Gastroesophageal sphincter (tissue), 4 donors: ENCODE measurements at regions not wholly inside any gene's neighbourhood (a gene's known extent, or its start where the extent isn't known, plus 50 kb on each side); places are given as distances from the start of the nearest gene placed in this dataset.

Experiments used
- ATAC-seq: fragments of 150-250 bp; one replicate; pipeline ENCODE4 v1.9.1; 2016; ENCODE audit warnings: mild to moderate bottlenecking, moderate library complexity
- H3K27ac ChIP-seq, 4 donors: fragments of 200-600 bp; sonication (generic) in 3 of 4; 1 replicate in 3 of 4; 2 replicates in 1 of 4; pipeline ENCODE4 v1.5.1; 2016 to 2019
- H3K27me3 ChIP-seq: fragments of 200-600 bp; sonication (generic); one replicate; pipeline ENCODE4 v1.5.1; 2019
- H3K36me3 ChIP-seq, 2 donors: fragments of 200-600 bp; sonication (generic); one replicate each; pipeline ENCODE4 v1.5.1; 2019; ENCODE audit warnings: control low read depth in 1 of 2
- H3K4me1 ChIP-seq, 3 donors: fragments of 200-600 bp; sonication (generic); 1 replicate in 2 of 3; 2 replicates in 1 of 3; pipeline ENCODE4 v1.5.1; 2016 to 2019; ENCODE audit warnings: control low read depth in 2 of 3
- H3K4me3 ChIP-seq, 2 donors: fragments of 200-600 bp; sonication (generic); one replicate each; pipeline ENCODE4 v1.5.1; 2019; ENCODE audit warnings: mild to moderate bottlenecking in 1 of 2, moderate library complexity in 1 of 2
- H3K9me3 ChIP-seq, 3 donors: fragments of 200-600 bp; sonication (generic); one replicate each; pipeline ENCODE4 v1.5.1; 2017 to 2019; ENCODE audit warnings: control low read depth in 2 of 3
- EP300 ChIP-seq: sonication (generic); formaldehyde crosslinking; IDR thresholded peaks from one replicate; pipeline ENCODE4 v1.6.1; 2017; ENCODE audit warnings: antibody characterized with exemption, mild to moderate bottlenecking
- POLR2A ChIP-seq, 2 donors: fragments of 450-650 bp; IDR thresholded peaks; one replicate each; pipeline ENCODE4 v1.6.1; 2017; ENCODE audit warnings: antibody characterized with exemption in 2 of 2, mild to moderate bottlenecking in 2 of 2, moderate library complexity in 1 of 2
- POLR2AphosphoS5 ChIP-seq: sonication (generic); formaldehyde crosslinking; IDR thresholded peaks from one replicate; pipeline ENCODE4 v1.6.1; 2017; ENCODE audit warnings: antibody characterized with exemption
- WGBS, 2 donors: methylation state at CpG; one replicate each; pipeline ENCODE4 v1.1.5; 2018; ENCODE audit warnings: low coverage in 1 of 2; 5-methylcytosine and 5-hydroxymethylcytosine counted together
- TF ChIP-seq, protein P1 (sequence below), 4 experiments: fragments of 200-600 bp in 2 of 4; fragments of 450-650 bp in 2 of 4; sonication (generic) in 1 of 4; IDR thresholded peaks; one replicate each; pipeline ENCODE4 v1.5.1; 2017 to 2019; ENCODE audit warnings: antibody characterized with exemption in 4 of 4, mild to moderate bottlenecking in 2 of 4, moderate library complexity in 2 of 4

DNA sequence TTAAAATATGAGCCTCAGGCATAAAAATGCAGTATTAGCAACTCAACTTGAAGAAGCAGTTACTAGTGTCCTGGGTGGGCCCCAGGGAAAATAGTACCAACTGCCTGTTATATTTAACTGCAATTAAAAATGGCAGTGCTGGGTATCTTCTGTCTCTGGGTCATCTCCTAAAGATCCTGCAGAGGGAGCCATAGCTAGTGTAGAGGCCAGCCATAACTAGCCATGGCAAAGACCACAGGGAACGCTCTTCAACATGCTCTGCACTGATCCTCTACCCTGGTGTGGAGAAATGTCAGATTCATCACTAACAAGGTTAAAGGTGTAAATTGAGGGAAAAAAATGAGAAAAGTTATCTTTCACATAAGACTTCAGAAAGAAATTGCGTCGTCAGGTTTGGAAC lies 181.3 kb downstream of the SNRPN start:
- H3K27me3 ChIP-seq: no peaks in the 10 kb centered on the region
- H3K9me3 ChIP-seq: peaks cover 0 to 24% (median 0%) of the 10 kb centered on the region in 3 donors
- no peak for ATAC-seq
- H3K4me1 ChIP-seq: no peaks in the 10 kb centered on the region
- peaks cover 0 to 3% of the 10 kb centered on the region in 2 donors for H3K36me3 ChIP-seq
- TF ChIP-seq POLR2A (IDR thresholded peaks at IDR 0.05): no peak
- TF ChIP-seq, protein P1, sequence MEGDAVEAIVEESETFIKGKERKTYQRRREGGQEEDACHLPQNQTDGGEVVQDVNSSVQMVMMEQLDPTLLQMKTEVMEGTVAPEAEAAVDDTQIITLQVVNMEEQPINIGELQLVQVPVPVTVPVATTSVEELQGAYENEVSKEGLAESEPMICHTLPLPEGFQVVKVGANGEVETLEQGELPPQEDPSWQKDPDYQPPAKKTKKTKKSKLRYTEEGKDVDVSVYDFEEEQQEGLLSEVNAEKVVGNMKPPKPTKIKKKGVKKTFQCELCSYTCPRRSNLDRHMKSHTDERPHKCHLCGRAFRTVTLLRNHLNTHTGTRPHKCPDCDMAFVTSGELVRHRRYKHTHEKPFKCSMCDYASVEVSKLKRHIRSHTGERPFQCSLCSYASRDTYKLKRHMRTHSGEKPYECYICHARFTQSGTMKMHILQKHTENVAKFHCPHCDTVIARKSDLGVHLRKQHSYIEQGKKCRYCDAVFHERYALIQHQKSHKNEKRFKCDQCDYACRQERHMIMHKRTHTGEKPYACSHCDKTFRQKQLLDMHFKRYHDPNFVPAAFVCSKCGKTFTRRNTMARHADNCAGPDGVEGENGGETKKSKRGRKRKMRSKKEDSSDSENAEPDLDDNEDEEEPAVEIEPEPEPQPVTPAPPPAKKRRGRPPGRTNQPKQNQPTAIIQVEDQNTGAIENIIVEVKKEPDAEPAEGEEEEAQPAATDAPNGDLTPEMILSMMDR (IDR thresholded peaks at IDR 0.05): peak in 2 of 4 experiments; percentile 11 to 32
- WGBS, 2 donors: 72 to 90% methylated on average over 3 of the region's 3 CpGs
- H3K4me3 ChIP-seq: no peak overlapping the region
- no peak overlapping the region for H3K27ac ChIP-seq

DNA sequence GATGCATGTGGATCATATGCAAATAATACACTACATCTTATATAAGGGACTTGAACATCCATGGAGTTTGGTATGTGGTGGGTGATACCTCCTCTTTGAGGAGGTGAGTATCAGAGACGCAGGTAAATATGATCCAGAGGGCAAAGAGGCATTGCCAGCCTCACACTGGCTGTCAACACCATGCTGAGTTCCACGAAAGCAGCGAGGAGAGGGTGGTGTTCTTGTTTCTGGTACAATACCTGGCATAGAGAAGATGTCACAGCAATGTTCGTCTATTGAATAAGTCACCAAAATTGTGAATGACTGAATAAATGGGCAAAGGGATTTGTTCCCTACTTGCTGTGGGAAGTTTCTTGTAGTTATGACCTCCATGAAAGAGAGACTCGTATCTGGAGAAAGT lies 182.2 kb downstream of the SNRPN start:
- TF ChIP-seq POLR2AphosphoS5: no peak
- TF ChIP-seq, protein P1 (IDR thresholded peaks at IDR 0.05): no peak
- no peak for TF ChIP-seq EP300
- no peak for TF ChIP-seq POLR2A (IDR thresholded peaks at IDR 0.05)
- ATAC-seq: no peak
- H3K27ac ChIP-seq: no peak overlapping the region
- H3K4me3 ChIP-seq: no peak overlapping the region
- peaks cover 0 to 3% of the 10 kb centered on the region in 2 donors for H3K36me3 ChIP-seq
- no peaks in the 10 kb centered on the region for H3K4me1 ChIP-seq
- H3K9me3 ChIP-seq: peaks cover 0 to 24% (median 0%) of the 10 kb centered on the region in 3 donors
- 58 to 67% methylated on average over 5 of the region's 5 CpGs for WGBS, 2 donors
- H3K27me3 ChIP-seq: no peaks in the 10 kb centered on the region

DNA sequence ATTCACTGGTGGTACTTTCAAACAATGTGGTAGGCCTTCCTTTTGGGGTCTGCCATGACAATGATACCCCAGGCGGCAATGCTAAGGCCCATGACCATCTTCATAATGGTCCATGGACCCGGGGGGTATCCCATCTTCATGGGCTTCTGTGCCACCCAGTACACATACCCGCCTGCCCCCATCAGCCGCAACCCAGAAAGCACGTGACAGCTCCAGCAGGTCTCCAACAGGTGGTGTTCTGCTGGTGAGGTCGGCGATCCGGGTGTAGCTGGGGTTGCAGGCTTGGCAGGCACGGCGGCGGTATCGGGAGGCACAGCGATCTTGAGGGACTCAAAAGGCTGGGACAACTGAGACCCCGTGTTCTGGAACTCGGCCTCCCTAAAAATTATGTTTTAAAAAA lies 214.5 kb downstream of the SNRPN start:
- H3K4me3 ChIP-seq: no peak overlapping the region
- TF ChIP-seq POLR2AphosphoS5 (no peak), EP300 (no peak), POLR2A (IDR thresholded peaks at IDR 0.05) (no peak)
- TF ChIP-seq, protein P1 (IDR thresholded peaks at IDR 0.05): no peak
- WGBS, 2 donors: 67 to 95% methylated on average over 1 to 7 of the region's 15 CpGs
- no peaks in the 10 kb centered on the region for H3K4me1 ChIP-seq
- no peak overlapping the region for H3K27ac ChIP-seq
- no peaks in the 10 kb centered on the region for H3K36me3 ChIP-seq
- ATAC-seq: no peak
- H3K27me3 ChIP-seq: no peaks in the 10 kb centered on the region
- H3K9me3 ChIP-seq: peaks cover 0 to 51% (median 0%) of the 10 kb centered on the region in 3 donors

DNA sequence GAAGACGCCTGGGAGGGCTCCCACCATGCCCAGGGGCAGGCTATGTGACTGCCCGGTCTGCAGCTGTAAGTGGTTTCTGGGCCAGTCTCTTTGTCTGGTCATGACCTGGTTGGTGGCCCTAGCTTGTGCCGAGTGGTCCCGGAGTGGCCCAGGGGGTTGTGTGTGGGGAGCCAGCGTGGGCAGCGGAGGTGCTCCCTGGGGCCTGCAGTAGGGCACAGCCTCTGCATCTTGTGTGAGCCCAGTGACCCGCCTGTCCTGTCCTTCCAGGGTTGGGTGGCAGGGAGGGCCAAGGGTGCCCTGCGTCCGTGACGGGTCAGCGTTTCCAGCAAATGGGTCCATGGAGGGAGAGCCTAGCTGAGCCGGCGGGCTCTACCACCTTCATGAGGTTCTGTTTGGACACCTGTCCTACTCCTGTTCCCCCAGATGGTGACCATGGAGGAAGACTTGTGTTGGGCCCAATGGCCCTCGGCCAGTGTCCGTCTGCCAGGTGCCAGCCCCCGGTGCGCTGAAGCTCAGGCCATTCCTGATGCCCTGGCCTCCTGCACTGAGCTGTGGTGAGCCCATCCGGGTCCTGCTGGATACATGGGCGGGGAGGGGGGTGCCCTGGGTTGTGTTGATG lies 215.4 kb downstream of the SNRPN start:
- WGBS, 2 donors: 75 to 80% methylated on average over 2 to 3 of the region's 19 CpGs
- Histone ChIP-seq H3K27ac (no peak overlapping the region), H3K36me3 (no peaks in the 10 kb centered on the region), H3K4me1 (no peaks in the 10 kb centered on the region), H3K9me3 (peaks cover 0 to 60% (median 0%) of the 10 kb centered on the region in 3 donors), H3K4me3 (no peak overlapping the region), H3K27me3 (no peaks in the 10 kb centered on the region)
- TF ChIP-seq, protein P1 (IDR thresholded peaks at IDR 0.05): no peak
- TF ChIP-seq POLR2AphosphoS5 (no peak), POLR2A (IDR thresholded peaks at IDR 0.05) (no peak)
- ATAC-seq: no peak

DNA sequence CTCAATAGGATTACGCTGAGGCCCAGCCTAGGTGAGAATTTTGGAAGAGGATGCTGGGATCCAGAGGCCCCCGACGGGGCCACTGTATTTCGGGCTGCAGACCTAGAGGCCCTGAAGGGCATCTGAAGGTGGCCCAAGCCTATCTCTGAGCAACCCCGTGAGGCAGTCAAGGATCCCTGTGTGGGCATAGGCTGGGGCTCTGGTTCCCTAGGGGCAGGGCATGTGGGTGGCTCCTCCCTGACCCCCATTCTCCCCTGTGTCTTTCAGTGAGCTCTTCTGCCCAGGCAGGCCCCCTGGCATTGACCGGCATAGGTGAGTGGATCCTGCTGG lies 216.0 kb downstream of the SNRPN start:
- TF ChIP-seq POLR2A (IDR thresholded peaks at IDR 0.05) (no peak), POLR2AphosphoS5 (no peak), EP300 (no peak)
- TF ChIP-seq, protein P1 (IDR thresholded peaks at IDR 0.05): no peak
- Histone ChIP-seq H3K4me3 (no peak overlapping the region), H3K36me3 (no peaks in the 10 kb centered on the region), H3K27me3 (no peaks in the 10 kb centered on the region), H3K4me1 (no peaks in the 10 kb centered on the region), H3K9me3 (peaks cover 0 to 65% (median 0%) of the 10 kb centered on the region in 3 donors), H3K27ac (no peak overlapping the region)
- ATAC-seq: no peak
- no CpG with 5 or more reads among the region's 6 CpGs for WGBS, 2 donors
